SK-MEL-5 (cell line): ENCODE measurements at regions not wholly inside any gene's neighbourhood (a gene's known extent, or its start where the extent isn't known, plus 50 kb on each side); places are given as distances from the start of the nearest gene placed in this dataset.

Source experiments
- DNase-seq: peaks from one replicate; pipeline ENCODE4 v3.0.0-alpha.2; 2016; ENCODE audit warnings: low read depth, low spot score
- in situ Hi-C: cut with HindIII; loops from 2 replicates; pipeline ENCODE4 v1.10.0; 2016; ENCODE audit warnings: low sequenced_read_pairs, high pct_unique_total_duplicates, low pct_unique_long_range_greater_than_20kb

DNA sequence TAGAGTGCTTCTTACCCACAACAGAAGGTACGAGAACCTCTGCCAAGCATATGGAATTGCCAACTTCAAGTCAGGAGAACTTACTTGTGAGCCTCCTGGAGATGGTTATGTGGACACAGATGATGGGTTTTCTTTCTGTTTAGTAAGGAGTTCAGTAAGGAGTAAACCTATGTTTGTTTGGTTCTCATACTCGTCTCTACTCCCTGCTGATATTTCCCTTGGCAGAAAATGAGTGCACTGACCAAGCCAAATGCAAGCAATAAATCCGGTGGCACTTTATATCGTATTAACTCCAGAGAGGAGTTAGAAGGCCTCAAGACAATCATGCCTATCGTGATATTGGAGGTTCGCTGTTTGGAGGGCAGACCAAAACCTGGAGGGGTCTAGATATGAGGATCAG lies 83.2 kb upstream of the CYP1B1 start:
- no peak for DNase-seq
- in situ Hi-C loops, result no loop called here

DNA sequence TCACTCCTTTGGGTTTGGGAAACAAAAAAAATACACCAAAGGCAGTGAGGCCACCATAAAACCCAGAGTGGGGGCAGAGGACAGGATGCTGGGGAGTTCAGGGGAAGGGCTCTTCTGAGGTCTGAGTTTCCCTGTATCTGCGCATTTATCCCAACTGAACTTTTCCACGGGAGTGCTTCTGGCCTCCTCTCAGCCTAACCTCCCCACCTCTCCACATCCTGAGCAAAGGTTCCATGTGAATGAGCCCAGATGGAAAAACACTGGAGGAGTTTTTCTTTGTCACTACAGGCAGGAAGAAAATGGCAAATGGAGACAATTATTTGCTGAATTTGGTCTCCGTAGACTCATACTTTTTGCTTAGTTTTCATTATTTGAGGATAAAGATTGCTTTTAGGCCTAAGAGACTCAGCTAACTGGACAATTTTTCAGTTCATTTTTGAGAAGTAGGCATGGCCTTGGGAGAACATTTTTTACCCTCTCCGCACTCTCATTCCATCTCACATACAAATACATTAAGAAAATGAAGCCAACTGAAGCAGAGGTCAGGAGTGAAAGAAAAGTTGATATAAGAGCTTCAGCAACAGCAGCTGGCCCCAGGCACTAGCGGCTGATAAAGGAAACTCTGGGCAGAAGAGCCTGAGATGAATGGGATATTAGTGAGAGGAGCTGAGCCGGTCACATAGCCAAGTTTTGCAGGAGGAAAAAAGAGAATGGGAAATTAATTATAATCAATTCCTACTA lies 82.6 kb upstream of the CYP1B1 start:
- in situ Hi-C loops, result no loop called here

GRCh38 chr2:38156436-38156835 lies 80.5 kb upstream of the CYP1B1 start:
- in situ Hi-C loops, result no loop called here
- no peak for DNase-seq

More for the DNA sequence above, 82.6 kb upstream of the CYP1B1 start:
- DNase-seq, result no peak

GRCh38 chr2:38155015-38155414 lies 79.1 kb upstream of the CYP1B1 start:
- in situ Hi-C loops, result no loop called here
- no peak for DNase-seq

DNA sequence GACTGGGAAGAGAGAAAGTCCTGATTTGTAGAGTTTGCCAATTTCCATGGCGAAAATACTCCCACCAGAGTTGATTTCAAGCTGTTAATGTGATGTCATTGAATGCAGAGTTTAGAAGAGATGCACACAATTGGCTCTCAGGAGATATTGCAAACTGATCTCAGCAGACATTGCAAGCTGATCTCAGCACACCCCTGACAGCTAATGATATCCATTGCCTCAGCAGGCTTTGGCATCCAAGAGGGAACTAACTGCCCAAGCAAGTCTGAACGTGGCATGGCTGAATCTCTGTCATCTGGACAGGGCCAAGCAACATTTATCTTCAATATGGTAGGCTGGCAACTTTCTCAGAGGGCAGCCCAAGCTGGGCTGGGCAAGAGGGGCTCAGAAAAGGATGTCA lies 78.4 kb upstream of the CYP1B1 start:
- DNase-seq, result no peak
- in situ Hi-C loops, result no loop called here

GRCh38 chr2:38153476-38154135 lies 77.7 kb upstream of the CYP1B1 start:
- DNase-seq, result no peak
- in situ Hi-C loops, result no loop called here

DNA sequence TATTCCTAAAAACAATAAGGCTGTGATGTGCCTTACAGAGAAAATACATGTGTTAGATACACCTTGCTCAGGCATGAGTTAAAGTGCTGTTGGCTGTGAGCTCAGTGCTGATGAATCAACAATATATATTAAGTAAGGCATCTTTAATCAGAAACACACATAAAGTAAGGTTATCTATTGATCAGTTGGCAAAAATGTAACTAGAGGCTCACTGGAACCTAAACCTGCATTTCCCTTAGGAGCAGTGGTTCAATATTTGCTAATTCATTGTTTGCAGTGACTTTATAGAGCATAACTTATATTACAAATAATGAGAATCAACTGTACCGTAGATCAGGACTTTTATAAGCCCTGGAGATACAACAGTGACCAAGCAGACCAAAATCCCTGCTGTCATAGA lies 77.0 kb upstream of the CYP1B1 start:
- no peak for DNase-seq
- in situ Hi-C loops, result no loop called here

DNA sequence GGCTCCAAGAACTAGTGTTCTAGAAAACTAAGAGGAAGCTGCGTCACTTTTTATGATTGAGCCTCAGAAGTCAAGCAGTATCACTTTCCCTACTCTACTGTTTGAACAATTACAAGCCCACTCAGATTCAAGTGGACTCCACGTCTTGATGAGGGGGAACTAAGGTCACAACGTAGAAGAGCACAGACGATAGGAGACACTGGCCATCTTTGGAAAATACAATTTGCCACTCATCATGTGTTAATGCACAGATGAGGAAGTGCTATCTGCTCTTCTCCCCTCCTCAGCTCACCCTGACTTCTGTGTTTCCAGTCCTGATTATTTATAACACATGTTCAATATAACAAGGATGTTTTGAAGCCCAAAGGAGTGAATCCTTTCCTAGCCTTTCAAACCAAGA lies 76.1 kb upstream of the CYP1B1 start:
- in situ Hi-C loops, result no loop called here

GRCh38 chr2:38149531-38149930 lies 73.6 kb upstream of the CYP1B1 start:
- no peak for DNase-seq
- in situ Hi-C loops, result no loop called here

More for the DNA sequence above, 76.1 kb upstream of the CYP1B1 start:
- DNase-seq, result no peak

DNA sequence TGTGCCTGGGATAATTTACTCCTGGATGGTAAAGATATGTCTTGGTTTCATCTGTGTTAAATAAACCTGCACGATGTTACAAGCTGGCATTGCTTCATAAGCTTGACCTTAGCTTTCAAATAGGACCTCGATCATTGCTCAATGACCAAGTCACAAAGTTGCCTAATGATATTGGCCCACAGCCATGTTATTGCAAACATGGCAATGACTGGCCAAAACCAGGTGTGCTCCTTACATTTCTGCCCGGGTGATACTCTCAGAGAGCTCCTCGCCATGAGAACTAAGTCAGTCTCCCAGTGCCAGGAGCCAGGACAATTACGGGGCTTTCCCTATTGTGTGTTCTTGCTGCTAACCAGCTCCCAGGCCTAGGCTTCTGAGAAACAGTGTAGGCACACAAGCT lies 72.5 kb upstream of the CYP1B1 start:
- DNase-seq, result no peak
- in situ Hi-C loops, result no loop called here

GRCh38 chr2:38147333-38148121 lies 71.6 kb upstream of the CYP1B1 start:
- no peak for DNase-seq

GRCh38 chr2:38146907-38147307 lies 71.0 kb upstream of the CYP1B1 start:
- in situ Hi-C loops, result no loop called here
- peak; percentile 28 for DNase-seq

More at GRCh38 chr2:38147333-38148121, 71.6 kb upstream of the CYP1B1 start:
- in situ Hi-C loops, result no loop called here

DNA sequence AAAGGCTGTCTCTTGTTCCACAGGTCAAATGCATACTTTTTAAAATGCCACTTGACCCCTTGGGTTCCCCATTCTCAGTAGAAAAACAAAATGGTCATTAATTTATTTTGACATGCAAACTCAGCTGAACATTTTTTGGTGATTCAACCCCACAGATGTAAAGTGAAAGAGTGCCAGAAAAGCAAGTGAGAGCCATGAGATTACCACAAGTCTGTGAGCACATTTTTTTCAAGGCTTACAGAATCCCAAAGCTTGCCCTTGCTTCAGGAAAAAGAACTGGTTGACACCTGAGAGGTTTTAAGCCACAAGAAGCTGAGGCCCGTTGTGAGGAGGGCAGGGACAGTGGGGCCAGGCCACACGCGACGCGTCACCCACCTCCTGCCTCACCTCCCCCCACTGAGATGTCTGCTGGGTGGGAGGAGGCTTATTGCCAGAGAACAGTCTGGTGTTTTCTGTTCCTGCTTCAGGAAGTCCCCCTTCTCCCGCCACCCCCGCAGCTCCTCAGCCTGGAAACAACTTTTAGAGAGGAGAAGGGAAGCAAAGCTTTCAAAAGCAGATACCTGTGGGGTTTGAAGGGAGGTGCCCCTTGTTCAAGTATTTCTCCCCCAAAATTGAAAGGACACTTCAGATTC lies 70.4 kb upstream of the CYP1B1 start:
- no peak for DNase-seq
- in situ Hi-C loops, result no loop called here

DNA sequence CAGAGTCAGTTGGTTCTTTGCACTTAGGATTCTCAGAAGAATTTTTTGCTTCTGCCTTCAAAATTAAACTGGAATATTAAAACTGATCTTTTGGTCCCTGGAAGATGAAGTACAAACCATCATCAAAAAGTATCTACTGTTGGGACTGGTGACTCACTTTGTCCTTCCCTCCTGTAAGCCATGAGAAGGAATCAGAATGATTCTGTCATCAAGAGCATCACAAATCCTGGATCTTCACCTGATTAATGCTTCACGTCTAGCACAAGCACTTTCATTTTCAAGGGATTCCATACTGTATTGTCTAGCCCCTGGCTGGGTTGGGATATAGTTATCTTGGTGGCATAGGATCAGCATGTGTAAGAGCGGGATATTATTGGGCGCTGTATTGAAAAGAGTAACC lies 69.3 kb upstream of the CYP1B1 start:
- in situ Hi-C loops, result no loop called here
- DNase-seq, result no peak

DNA sequence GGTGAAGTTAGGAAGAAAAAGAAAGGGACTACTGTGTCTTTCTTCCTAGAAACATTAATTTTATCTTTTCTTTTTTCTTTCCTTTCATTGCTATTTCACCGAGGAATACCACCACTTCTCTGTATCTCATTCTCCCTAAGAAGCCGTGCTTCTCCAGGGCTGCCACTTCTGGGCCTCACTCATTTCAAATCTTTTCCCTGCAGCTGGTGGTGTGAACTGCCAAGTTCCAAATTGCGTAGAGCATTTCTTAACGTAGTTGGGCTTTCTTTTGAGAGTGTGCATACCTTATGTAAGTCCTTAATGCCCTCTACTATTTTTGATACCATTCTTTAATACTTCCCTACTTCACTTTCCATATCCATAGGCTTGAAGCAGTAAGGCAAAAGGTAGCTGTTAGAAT lies 66.7 kb upstream of the CYP1B1 start:
- in situ Hi-C loops, result no loop called here
- DNase-seq, result no peak

GRCh38 chr2:38141501-38141900 lies 65.5 kb upstream of the CYP1B1 start:
- DNase-seq, result no peak
- in situ Hi-C loops, result no loop called here

GRCh38 chr2:38138996-38139395 lies 63.0 kb upstream of the CYP1B1 start:
- in situ Hi-C loops, result no loop called here
- no peak for DNase-seq

- in situ Hi-C loops, result no loop called here
- no peak for DNase-seq
Measured at GRCh38 chr2:38138419-38138818, 62.5 kb upstream of the CYP1B1 start.
